Dermis microvascular lymphatic vessel endothelial cell (primary cell): ENCODE measurements at regions not wholly inside any gene's neighbourhood (a gene's known extent, or its start where the extent isn't known, plus 50 kb on each side); places are given as distances from the start of the nearest gene placed in this dataset.
A peak's percentile ranks its signal among the peaks of the same experiment; 100 is the strongest.

ENCODE experiments used
- DNase-seq, 2 donors: peaks; one replicate each; pipeline versions ENCODE4 v3.0.0 to v3.0.0-alpha.2; 2010; ENCODE audit warnings: low read depth in 2 of 2

DNA sequence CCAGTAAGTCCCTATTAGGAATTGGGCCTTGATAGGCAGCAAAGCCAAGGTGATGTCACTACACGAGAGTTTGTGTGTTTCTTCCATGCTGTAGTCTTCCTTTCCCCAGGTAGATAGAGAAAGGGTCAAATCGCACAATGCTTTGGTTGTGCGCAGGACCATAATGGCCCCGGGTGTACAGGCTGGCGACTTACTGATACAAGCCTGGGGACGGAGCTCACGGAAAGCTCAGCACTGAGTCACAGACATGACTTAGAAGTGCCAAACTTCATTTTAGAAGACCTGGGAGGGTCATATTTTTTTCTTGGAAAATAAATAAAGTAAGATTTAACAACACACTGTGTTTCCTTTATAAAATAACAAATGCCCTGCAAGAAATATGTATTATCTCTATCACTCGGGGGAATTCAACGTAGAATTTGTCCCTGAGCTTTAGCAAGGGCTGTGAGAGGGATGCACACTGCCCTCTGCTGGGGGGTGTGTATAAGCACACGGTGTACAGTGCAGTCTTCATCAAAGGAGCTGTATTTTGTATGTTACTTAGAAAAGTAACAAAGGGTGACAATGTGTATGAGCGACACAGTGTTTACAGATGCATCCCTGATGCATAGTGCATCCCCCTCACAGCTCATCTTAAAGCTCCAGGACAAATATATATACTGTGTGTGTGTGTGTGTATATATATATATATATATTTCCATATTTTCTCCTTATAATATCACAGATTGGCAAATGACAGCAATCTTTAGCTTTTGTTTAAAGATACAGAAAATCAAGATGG, 254.5 kb upstream of the VEGFC start:
- peak; percentile 55 to 75 for DNase-seq

DNA sequence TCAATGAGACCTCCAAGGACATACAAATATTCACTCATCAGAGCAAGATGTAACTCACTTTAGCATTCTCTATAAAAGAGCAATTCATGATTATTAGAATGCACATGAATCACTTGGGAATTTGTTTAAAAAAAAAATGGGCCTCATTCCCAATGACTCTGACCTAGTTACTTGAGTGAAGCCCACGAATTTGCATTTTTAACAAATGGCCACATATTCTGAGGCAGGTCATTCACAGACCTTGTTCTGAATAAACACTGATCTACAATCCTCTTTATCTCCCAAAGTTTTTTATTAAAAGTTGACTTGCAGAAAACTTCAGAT, 255.1 kb upstream of the VEGFC start:
- DNase-seq = no peak

- DNase-seq = peak; percentile 21 to 49
These were observed 258.1 kb upstream of the NEIL3 start for GRCh38 chr4:177051473-177052060.

GRCh38 chr4:177052211-177052934, 257.3 kb upstream of the NEIL3 start:
- DNase-seq = no peak

DNA sequence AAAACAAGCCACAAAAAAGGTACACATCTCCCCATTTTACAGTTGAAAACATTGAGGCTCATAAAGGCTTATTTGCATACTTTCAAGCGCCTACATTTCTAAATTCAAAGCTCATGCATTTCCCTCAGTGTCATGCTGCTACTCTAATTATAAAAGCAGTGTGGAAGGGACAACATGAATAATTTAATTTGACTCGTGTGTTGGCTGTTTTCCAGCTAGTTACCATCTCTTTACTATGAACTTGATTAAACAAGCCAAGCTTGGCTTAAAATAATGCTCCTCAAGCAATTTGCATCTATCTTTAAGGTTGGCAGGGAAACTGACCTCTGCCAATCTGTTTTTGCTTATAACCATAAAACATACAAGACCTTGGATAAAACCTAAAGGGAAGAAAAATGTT, 252.5 kb upstream of the NEIL3 start:
- DNase-seq = no peak

GRCh38 chr4:177064116-177064515, 245.6 kb upstream of the NEIL3 start:
- DNase-seq = no peak

- DNase-seq = no peak
These were observed 244.8 kb upstream of the NEIL3 start for GRCh38 chr4:177064729-177065394.

DNA sequence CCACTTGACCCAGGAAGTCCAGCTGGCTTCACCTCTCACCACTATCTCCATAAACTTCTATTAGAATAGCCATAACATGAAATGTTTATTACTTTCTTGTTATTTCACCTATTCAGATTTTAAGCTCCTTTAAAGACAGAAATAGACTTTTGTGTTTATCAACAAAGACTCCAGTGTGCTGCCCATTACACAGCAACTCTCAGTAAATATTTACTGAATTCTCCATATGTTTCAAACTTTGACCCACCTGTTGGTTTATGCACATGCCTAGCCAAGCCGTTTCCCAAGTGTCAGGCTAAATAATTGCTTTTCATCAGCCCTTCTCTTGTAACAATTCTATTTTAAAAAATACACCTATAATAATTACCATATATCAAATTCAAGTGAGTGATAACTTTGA, 242.9 kb upstream of the NEIL3 start:
- DNase-seq = no peak

GRCh38 chr4:177070533-177071058, 239.1 kb upstream of the NEIL3 start:
- DNase-seq = no peak

GRCh38 chr4:177077095-177077971, 232.3 kb upstream of the NEIL3 start:
- no peak for DNase-seq

- DNase-seq = no peak
These were observed 230.3 kb upstream of the NEIL3 start for GRCh38 chr4:177079327-177079726.

DNA sequence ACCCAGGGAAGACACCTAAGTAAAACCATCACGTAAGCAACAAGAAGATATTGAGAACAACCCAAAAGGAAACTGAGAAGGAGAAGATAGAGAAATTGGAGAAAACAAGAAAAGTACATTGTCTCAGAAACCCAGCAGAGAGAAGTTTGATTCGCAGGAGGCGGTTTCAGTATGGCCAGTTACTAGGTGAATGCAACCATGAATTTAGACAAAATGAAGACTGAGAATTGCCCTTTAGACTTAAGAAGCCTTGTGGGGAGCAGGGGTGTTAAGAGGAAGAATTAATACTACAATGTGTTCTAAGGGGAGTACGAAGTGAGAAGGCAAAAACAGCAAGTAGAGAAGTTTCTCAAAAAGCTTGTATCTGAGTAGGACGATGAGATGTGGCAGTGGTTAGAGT, 229.3 kb upstream of the NEIL3 start:
- no peak for DNase-seq

DNA sequence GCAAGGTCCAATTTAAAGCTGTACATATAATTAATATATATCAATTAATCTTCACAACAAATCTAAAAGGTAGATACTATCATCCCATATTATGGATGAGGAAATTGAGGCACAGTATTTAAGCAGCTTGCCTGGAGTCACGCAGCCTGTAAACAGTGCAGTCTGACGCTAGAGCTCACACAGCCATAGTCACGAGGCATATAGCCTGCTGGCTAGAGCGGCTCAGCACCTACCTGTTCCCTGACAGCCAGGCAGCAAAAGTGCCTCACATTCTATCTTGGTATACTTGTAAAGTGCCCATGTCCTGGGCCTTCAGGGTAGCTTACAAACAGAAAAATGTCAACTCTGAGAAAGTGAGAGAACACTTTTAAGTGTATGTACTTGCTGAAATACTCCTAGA, 222.6 kb upstream of the NEIL3 start:
- DNase-seq = no peak

- DNase-seq = no peak
These were observed 222.2 kb upstream of the NEIL3 start for GRCh38 chr4:177087499-177087898.

- no peak for DNase-seq
These were observed 218.2 kb upstream of the NEIL3 start for GRCh38 chr4:177091515-177091914.

DNA sequence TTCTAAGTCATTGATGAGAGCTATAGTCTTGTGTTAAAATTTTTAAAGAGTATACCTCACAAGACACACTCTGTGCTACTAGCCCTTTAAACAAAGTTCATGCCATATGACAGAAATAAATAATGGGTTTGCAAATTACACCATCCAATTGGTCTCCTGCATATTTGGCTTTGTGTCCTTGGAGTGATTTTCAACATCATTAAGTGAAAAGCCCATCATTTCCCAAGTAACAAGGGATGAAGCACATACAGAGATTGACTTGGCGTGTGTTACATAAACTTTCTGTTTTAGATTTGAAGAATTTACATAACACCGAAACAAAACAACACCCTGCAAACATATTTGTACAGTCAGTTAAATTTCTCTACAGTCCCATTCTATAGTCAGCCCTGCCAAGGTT, 216.9 kb upstream of the NEIL3 start:
- DNase-seq = no peak

DNA sequence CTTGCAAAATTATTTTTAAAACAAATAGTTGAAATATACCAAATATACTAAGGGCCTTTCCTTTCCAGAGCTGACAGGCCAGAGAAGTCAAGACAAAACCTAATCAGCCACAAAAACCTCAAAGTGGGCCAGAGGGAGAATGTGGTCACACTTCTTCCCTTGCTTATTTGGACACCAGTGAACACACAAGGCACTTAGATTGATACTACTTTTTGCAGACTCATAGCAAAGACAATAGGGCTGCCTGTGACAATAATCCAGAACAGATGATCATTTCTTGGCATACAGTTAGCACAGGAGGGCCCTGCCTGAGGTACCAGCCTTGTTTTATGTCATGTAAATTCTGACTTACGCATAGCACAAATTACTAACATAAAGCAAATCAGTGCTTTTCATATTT, 215.7 kb upstream of the NEIL3 start:
- DNase-seq = no peak

DNA sequence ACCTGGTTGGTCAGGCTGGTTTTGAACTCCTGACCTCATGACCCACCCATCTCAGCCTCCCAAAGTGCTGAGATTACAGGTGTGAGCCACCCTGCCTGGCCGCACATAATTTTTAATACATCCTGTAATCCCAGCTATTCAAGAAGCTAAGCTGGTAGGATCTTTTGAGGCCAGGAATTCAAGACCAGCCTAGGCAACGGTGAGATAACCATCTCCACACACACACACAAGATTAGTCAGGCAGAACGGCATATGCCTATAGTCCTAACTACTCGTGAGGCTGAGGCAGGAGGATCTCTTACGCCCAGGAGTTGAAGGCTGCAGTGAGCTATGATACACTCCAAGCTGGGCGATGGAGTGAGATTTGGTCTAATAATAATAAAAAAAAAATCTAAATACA, 212.4 kb upstream of the NEIL3 start:
- DNase-seq = no peak

DNA sequence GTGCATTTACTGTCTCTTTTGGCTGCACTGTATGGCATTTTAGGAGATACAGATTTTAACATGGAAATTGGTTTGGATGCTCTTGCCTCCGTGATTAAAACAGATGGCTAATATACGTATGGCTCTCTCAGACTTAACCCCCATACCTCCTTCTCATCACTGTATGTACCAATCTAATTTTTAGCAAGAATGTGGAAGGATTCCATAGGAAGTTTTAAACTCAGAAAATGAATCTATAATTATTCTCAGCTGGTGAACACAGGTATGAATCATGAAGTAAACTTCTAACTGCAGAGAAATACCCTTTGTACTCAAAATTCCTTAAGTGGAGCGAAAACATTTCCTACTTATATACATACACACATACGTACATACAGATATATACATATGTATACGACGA, 210.5 kb upstream of the NEIL3 start:
- no peak for DNase-seq

DNA sequence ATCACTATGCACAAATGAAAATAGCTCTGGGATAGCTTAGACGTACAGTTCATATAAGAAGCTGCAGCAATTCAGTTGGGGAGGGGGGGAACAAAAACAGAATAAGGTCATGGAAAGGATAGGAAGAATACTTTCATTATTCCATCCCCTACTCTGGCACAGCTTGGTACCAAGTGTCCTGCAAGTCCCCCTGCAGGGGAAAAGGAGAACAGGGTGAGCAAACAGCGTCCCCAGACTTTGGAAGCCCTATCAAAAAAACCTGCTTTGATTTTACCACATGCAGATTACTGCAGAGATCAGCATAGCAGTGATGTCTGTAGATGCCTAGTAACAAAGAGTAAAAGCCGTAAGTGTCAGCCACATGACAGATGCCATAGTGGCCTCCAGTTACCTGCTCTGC, 209.4 kb upstream of the NEIL3 start:
- no peak for DNase-seq

DNA sequence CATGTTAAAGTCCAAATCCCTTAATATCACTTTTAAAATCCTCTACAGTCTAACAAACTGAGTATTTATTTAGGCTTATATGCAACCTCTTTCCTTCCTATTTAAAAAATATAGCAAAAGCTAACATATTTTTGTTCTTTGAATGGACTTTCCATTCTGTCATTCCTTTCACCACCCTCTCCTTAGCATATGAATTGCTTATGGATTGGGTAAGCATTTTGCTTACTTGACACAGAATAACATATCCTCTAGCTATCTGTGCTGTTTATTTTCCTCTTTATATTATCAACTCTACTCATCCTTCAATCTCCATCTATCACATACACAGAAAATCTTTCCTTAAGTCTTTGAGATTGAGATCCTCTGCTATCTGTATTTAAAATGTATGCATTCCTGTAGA, 206.1 kb upstream of the NEIL3 start:
- no peak for DNase-seq
